HL-60 (cell line): ENCODE measurements at regions not wholly inside any gene's neighbourhood (a gene's known extent, or its start where the extent isn't known, plus 50 kb on each side); places are given as distances from the start of the nearest gene placed in this dataset.

Source experiments
- DNase-seq, 2 experiments: peaks; one replicate each; pipeline ENCODE4 v3.0.0-alpha.2; 2010 to 2020; ENCODE audit warnings: low read depth in 1 of 2, low spot score in 1 of 2
- H3K27ac ChIP-seq: fragments of 250-450 bp; sonication (Bioruptor Pico); replicated peaks from 2 replicates; pipeline ENCODE4 v1.5.1; 2020; ENCODE audit warnings: mild to moderate bottlenecking, moderate library complexity
- H3K27me3 ChIP-seq: fragments of 250-450 bp; sonication (Bioruptor Pico); 2 replicates; pipeline ENCODE4 v1.5.1; 2021; ENCODE audit warnings: mild to moderate bottlenecking, moderate library complexity; ENCODE audit not compliant: insufficient read depth, poor library complexity, severe bottlenecking
- H3K4me3 ChIP-seq: replicated peaks from 2 replicates; pipeline ENCODE4 v1.5.1; 2011; ENCODE audit warnings: mild to moderate bottlenecking, control low read depth, low read length; ENCODE audit not compliant: insufficient read depth
- GABPA ChIP-seq: IDR thresholded peaks from 2 replicates; pipeline ENCODE4 v1.6.1; 2012; ENCODE audit warnings: low read depth
- POLR2AphosphoS5 ChIP-seq: IDR thresholded peaks from 2 replicates; pipeline ENCODE4 v1.6.1; 2012; ENCODE audit warnings: low read depth
- SPI1 ChIP-seq: IDR thresholded peaks from 2 replicates; pipeline ENCODE4 v1.6.1; 2012; ENCODE audit warnings: low read depth, mild to moderate bottlenecking, borderline replicate concordance
- TF ChIP-seq, protein P1 (sequence below): IDR thresholded peaks from 2 replicates; pipeline ENCODE4 v1.6.1; 2012; ENCODE audit warnings: low read depth; ENCODE audit not compliant: insufficient replicate concordance
- TF ChIP-seq, protein P2 (sequence below): IDR thresholded peaks from one replicate; pipeline ENCODE4 v1.5.1; 2011; ENCODE audit warnings: low read length, control low read depth, inconsistent platforms; ENCODE audit not compliant: insufficient read depth

DNA sequence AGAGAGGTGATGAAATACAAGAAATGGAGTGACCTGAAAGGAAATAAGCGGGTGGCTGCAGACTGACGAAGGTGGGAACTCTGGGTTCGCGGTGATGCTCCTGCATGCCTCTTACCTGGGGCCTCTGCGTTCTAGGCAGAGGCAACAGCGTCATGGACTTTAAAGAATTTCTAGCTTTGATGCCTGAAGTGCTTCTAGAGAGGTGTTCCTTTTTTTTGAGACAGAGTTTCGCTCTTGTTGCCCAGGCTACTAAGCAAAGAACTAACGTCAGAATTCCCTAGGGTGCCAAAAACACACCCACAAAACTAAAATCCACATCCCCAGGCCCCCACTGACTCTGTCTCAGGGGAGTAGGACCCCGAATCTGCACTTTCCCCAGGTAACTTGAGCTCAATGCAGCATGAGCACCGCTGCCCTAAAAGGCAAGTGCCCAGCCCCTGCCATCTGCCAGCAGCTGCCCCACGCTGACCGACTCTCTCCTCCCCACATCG, 110.5 kb upstream of the ID2 start:
- no peaks in the 10 kb centered on the region for H3K27me3 ChIP-seq
- H3K4me3 ChIP-seq, result no peak overlapping the region
- TF ChIP-seq, protein P1, sequence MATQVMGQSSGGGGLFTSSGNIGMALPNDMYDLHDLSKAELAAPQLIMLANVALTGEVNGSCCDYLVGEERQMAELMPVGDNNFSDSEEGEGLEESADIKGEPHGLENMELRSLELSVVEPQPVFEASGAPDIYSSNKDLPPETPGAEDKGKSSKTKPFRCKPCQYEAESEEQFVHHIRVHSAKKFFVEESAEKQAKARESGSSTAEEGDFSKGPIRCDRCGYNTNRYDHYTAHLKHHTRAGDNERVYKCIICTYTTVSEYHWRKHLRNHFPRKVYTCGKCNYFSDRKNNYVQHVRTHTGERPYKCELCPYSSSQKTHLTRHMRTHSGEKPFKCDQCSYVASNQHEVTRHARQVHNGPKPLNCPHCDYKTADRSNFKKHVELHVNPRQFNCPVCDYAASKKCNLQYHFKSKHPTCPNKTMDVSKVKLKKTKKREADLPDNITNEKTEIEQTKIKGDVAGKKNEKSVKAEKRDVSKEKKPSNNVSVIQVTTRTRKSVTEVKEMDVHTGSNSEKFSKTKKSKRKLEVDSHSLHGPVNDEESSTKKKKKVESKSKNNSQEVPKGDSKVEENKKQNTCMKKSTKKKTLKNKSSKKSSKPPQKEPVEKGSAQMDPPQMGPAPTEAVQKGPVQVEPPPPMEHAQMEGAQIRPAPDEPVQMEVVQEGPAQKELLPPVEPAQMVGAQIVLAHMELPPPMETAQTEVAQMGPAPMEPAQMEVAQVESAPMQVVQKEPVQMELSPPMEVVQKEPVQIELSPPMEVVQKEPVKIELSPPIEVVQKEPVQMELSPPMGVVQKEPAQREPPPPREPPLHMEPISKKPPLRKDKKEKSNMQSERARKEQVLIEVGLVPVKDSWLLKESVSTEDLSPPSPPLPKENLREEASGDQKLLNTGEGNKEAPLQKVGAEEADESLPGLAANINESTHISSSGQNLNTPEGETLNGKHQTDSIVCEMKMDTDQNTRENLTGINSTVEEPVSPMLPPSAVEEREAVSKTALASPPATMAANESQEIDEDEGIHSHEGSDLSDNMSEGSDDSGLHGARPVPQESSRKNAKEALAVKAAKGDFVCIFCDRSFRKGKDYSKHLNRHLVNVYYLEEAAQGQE, result no peak
- TF ChIP-seq GABPA, result no peak
- no peak for TF ChIP-seq SPI1
- TF ChIP-seq, protein P2, sequence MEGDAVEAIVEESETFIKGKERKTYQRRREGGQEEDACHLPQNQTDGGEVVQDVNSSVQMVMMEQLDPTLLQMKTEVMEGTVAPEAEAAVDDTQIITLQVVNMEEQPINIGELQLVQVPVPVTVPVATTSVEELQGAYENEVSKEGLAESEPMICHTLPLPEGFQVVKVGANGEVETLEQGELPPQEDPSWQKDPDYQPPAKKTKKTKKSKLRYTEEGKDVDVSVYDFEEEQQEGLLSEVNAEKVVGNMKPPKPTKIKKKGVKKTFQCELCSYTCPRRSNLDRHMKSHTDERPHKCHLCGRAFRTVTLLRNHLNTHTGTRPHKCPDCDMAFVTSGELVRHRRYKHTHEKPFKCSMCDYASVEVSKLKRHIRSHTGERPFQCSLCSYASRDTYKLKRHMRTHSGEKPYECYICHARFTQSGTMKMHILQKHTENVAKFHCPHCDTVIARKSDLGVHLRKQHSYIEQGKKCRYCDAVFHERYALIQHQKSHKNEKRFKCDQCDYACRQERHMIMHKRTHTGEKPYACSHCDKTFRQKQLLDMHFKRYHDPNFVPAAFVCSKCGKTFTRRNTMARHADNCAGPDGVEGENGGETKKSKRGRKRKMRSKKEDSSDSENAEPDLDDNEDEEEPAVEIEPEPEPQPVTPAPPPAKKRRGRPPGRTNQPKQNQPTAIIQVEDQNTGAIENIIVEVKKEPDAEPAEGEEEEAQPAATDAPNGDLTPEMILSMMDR, result no peak
- no peak for TF ChIP-seq POLR2AphosphoS5
- DNase-seq, result no peak
- no peak overlapping the region for H3K27ac ChIP-seq

DNA sequence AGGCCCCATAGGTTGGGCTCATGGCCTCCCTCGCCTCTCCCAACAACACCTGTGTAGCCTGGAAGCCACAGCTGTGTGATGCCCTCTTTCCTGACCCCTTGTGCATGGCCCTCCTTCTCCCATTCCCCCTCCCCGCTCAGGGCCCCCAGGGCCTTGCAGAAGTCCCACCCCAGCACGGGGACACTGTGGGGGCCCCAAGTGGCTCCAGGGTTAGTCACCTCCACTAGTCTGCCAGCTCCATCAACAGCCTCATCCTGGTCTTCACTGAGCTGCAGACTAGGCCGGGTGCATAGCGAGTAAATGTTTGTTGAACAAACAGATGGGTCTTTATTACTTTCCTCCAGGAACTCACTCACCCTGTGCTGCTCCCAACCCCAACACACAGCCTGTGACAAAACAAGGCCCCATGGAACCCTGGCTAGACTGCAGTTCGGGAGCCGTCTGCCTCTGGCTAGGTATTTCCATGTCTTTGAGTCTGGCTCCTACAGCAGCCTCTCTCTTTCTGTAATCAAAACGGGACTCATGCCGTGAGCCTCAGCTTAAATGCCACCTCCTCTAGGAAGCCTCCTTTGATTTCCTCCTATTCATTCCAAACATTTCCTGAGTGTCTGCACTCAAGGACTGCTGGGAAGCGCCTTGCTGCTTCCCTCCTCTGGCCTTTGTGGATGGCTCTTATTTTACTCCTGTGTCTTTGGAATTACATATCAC, 109.9 kb upstream of the ID2 start:
- no peak overlapping the region for H3K27ac ChIP-seq
- no peak overlapping the region for H3K4me3 ChIP-seq
- H3K27me3 ChIP-seq, result no peaks in the 10 kb centered on the region
- TF ChIP-seq GABPA (no peak), SPI1 (no peak), POLR2AphosphoS5 (no peak)
- TF ChIP-seq, protein P2, result no peak
- TF ChIP-seq, protein P1, result no peak
- DNase-seq, result no peak

DNA sequence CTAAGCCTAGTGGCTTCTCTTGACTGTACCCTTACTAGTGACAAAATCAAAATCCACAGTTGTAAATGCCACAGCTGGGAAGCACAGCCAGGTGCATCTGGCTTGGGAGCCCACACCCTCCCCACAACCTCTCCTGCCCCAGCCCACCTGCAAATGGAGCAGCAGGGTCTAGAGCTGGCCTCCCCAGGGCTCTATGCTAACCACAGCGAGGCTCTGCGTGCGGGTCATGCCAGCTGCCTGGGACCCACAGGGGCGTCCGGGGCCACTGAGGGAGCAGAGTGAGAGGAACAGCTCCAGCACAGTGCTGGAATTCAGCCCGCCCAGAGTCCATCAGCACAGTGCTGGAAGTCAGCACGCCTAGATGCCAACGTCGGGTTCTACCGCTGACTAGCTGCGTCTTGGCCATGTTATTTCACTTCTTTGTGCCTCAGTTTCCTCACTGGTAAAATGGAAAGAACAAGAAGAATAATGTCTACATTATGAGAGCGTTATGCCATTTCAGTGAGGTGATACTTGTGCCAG, 109.1 kb upstream of the ID2 start:
- no peak for DNase-seq
- H3K27me3 ChIP-seq, result no peaks in the 10 kb centered on the region
- TF ChIP-seq GABPA (no peak), SPI1 (no peak), POLR2AphosphoS5 (no peak)
- TF ChIP-seq, protein P1, result no peak
- TF ChIP-seq, protein P2, result no peak
- no peak overlapping the region for H3K4me3 ChIP-seq
- H3K27ac ChIP-seq, result no peak overlapping the region
